ENCODE measurements at regions not wholly inside any gene's neighbourhood (a gene's known extent, or its start where the extent isn't known, plus 50 kb on each side); places are given as distances from the start of the nearest gene placed in this dataset.

- TF ChIP-seq CTCF (optimal IDR thresholded peaks at IDR 0.05 in 1 of 3, IDR thresholded peaks at IDR 0.05 in 1 of 3, conservative IDR thresholded peaks at IDR 0.05 in 1 of 3; ENCODE audit: extremely low read depth in 1 of 3, insufficient read depth in 2 of 3, low read length in 3 of 3) (no peak), EZH2 (IDR thresholded peaks at IDR 0.05; ENCODE audit: low read length) (no peak)
- no peak overlapping the region for H3K27ac ChIP-seq (ENCODE audit: control insufficient read depth, insufficient read depth, low read length)
- H3K27me3 ChIP-seq (ENCODE audit: control insufficient read depth, extremely low read depth, insufficient read depth, low read length), result no peaks in the 10 kb centered on the region
- no peaks in the 10 kb centered on the region for H3K9me1 ChIP-seq (ENCODE audit: control insufficient read depth, extremely low read depth, insufficient read depth, low read length)
- H3K79me2 ChIP-seq (ENCODE audit: control insufficient read depth, insufficient read depth, low read length), result no peaks in the 10 kb centered on the region
- dilution Hi-C loops (cut with MboI; ENCODE audit: extremely low pct_ligation_motif_present, low sequenced_read_pairs), result no loop called here
- no peaks in the 10 kb centered on the region for H4K20me1 ChIP-seq (ENCODE audit: control insufficient read depth, extremely low read depth, insufficient read depth, low read length)
- H3K9ac ChIP-seq (ENCODE audit: control insufficient read depth, extremely low read depth, insufficient read depth, low read length), result no peak overlapping the region
- no peaks in the 10 kb centered on the region for H3K9me3 ChIP-seq (ENCODE audit: control insufficient read depth, low read depth, low read length)
- no peak overlapping the region for H3K4me3 ChIP-seq (ENCODE audit: control insufficient read depth in 2 of 3, extremely low read depth in 1 of 3, insufficient read depth in 2 of 3, low read depth in 1 of 3, low read length in 3 of 3)
- no peaks in the 10 kb centered on the region for H3K36me3 ChIP-seq (ENCODE audit: control insufficient read depth in 2 of 2, extremely low read depth in 1 of 2, insufficient read depth in 2 of 2, low read length in 2 of 2)
- no peak overlapping the region for H2AFZ ChIP-seq (ENCODE audit: control insufficient read depth, low read length)
- H3K4me2 ChIP-seq (ENCODE audit: control insufficient read depth, extremely low read depth, insufficient read depth, low read depth, low read length), result no peak overlapping the region
- FAIRE-seq (no peak), DNase-seq (ENCODE audit: low read depth, low spot score) (no peak)
- H3K4me1 ChIP-seq (ENCODE audit: control insufficient read depth, extremely low read depth, insufficient read depth, low read length), result no peaks in the 10 kb centered on the region
These were observed 196.9 kb upstream of the GHITM start for GRCh38 chr10:83942410-83942809.

GRCh38 chr10:83943049-83943448 is 196.3 kb upstream of the GHITM start:
- Histone ChIP-seq H3K9me1 (ENCODE audit: control insufficient read depth, extremely low read depth, insufficient read depth, low read length) (no peaks in the 10 kb centered on the region), H3K4me3 (ENCODE audit: control insufficient read depth in 2 of 3, extremely low read depth in 1 of 3, insufficient read depth in 2 of 3, low read depth in 1 of 3, low read length in 3 of 3) (no peak overlapping the region), H3K79me2 (ENCODE audit: control insufficient read depth, insufficient read depth, low read length) (no peaks in the 10 kb centered on the region), H3K27ac (ENCODE audit: control insufficient read depth, insufficient read depth, low read length) (no peak overlapping the region), H2AFZ (ENCODE audit: control insufficient read depth, low read length) (no peak overlapping the region), H3K9me3 (ENCODE audit: control insufficient read depth, low read depth, low read length) (no peaks in the 10 kb centered on the region), H3K4me1 (ENCODE audit: control insufficient read depth, extremely low read depth, insufficient read depth, low read length) (no peaks in the 10 kb centered on the region), H3K9ac (ENCODE audit: control insufficient read depth, extremely low read depth, insufficient read depth, low read length) (no peak overlapping the region), H4K20me1 (ENCODE audit: control insufficient read depth, extremely low read depth, insufficient read depth, low read length) (no peaks in the 10 kb centered on the region), H3K4me2 (ENCODE audit: control insufficient read depth, extremely low read depth, insufficient read depth, low read depth, low read length) (no peak overlapping the region), H3K27me3 (ENCODE audit: control insufficient read depth, extremely low read depth, insufficient read depth, low read length) (no peaks in the 10 kb centered on the region), H3K36me3 (ENCODE audit: control insufficient read depth in 2 of 2, extremely low read depth in 1 of 2, insufficient read depth in 2 of 2, low read length in 2 of 2) (no peaks in the 10 kb centered on the region)
- no peak for FAIRE-seq
- no peak for DNase-seq (ENCODE audit: low read depth, low spot score)
- TF ChIP-seq EZH2 (IDR thresholded peaks at IDR 0.05; ENCODE audit: low read length) (no peak), CTCF (optimal IDR thresholded peaks at IDR 0.05 in 1 of 3, IDR thresholded peaks at IDR 0.05 in 1 of 3, conservative IDR thresholded peaks at IDR 0.05 in 1 of 3; ENCODE audit: extremely low read depth in 1 of 3, insufficient read depth in 2 of 3, low read length in 3 of 3) (no peak)
- dilution Hi-C loops (cut with MboI; ENCODE audit: extremely low pct_ligation_motif_present, low sequenced_read_pairs), result no loop called here

Measured in keratinocyte (primary cell).